Stimulated activated CD8-positive, alpha-beta memory T cell treated with anti-CD3 and anti-CD28 coated beads, Interleukin-7, amount 100 ng/mL, for 48 hours (primary cell): ENCODE measurements at regions not wholly inside any gene's neighbourhood (a gene's known extent, or its start where the extent isn't known, plus 50 kb on each side); places are given as distances from the start of the nearest gene placed in this dataset.
"Not testable (repeated sequence)": the region's sequence is repeated elsewhere in the genome, so short reads cannot be mapped to it uniquely, and the experiment has no call there.

Experiments used
- DNase-seq, 2 donors: peaks; one replicate each; pipeline ENCODE4 v3.0.0-alpha.2; 2020; ENCODE audit warnings: low read depth in 1 of 2; ENCODE audit errors: extremely low read depth in 1 of 2

DNA sequence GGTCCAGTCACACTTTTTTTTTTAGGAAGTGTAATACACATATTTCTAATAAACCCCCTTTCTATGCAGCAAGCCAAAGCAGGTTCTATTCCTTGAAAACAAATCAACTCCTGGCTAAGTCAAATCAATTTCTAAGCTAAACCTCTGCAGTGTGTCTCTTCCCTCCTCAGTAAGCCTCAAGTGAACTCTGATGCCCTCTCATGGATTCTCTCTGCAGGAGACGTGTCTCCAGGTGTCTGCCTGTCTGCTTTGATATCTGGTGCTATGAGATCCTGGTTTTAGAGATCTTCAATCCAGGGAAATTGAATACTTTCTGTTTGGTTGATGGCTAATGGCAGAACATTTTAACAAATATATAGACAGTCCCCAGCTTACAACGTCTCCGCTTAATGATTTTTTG is 791.7 kb downstream of the AACS start:
- DNase-seq: no peak

DNA sequence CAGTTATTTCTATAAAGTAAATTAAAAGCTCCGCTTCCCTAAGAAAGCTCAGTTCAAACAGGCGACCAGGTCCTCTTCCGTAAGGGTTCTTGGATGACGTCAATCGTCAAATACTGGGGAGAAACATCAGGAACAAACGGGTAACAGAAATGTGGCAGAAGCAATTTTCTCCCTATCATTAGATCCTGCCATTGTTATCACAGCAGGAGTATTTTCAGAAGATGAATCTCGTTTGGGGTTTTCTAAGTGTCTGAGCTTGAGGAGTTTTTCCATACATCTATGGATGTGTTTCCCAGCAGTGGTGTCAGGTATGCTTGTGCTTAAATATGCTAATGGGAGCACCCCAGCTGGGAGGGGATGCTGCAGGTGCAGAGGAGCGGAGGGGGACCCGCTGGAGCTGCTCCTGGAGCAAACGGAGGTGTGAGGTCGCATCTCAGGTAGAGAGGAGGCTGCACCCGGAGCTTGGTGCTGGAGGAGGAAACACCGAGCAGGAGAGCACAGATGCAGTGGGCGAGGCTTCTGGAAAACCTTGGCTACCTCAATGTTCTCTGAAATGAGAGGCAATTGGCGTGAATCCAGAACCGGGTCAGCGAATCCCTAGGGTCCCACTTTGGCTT is 795.5 kb downstream of the AACS start:
- no peak for DNase-seq

DNA sequence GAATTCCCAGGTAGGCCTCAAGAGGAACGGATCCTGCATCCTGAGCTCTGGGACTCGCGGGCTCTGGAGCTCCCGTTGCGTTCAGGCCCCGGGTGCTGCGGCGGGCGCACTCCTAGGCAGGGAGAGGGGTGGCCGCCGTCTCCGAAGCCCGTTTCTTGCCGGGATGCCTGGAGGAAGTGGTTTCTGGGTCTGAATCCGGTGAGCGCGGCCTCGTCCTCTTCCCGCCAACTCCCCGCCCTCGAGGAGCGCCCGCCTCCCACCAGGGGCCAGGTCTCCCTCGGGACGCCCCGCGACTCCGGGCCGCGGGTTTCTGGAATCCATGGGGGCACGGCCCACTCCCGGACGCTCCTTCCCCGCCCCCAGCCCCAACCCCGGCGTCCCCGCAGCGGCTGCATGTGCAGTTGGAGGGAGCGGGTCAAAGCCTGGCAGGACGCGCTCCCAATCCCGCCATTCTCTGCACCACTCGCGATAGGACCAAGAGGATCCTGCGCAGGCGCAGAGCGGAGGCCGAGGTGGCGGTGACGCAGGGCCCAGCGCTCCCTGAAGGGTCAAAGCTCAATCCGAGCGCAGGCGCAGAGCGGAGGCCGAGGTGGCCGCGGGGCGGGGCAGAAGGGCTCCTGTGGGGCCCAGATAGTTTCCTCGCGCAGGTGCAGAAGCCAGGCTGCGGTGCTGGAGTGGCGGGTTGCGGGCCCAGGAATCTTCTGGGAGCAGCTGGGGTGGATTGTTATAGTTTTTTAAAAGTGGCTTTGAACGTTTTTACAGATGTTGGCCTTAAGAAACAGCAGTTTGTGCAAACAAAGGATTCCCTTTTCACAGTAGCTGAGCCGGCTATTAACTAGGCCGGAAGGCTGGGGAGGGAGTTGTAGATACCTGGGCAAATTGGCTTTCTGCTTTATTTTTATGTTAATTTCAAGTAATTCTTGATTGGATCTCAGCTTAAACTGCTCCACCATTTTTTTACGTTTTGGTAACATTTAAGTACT is 796.4 kb downstream of the AACS start:
- DNase-seq: no peak

DNA sequence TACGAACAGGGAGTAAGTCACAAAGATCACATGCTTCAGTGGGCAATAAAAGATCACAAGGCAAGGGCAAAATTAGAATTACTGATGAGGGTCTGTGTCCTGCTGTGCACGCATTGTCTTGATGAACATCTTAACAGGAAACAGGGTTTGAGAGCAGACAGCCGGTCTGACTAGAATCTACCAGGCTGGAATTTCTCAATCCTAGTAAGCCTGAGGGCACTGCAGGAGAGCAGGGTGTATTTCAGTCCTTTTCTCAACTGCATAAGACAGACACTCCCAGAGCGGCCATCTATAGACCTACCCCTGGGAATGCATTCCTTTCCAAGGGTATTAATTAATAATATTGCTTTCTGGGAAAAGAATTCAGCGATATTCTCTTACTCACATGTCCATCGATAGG is 800.0 kb downstream of the AACS start:
- not testable (repeated sequence) for DNase-seq

DNA sequence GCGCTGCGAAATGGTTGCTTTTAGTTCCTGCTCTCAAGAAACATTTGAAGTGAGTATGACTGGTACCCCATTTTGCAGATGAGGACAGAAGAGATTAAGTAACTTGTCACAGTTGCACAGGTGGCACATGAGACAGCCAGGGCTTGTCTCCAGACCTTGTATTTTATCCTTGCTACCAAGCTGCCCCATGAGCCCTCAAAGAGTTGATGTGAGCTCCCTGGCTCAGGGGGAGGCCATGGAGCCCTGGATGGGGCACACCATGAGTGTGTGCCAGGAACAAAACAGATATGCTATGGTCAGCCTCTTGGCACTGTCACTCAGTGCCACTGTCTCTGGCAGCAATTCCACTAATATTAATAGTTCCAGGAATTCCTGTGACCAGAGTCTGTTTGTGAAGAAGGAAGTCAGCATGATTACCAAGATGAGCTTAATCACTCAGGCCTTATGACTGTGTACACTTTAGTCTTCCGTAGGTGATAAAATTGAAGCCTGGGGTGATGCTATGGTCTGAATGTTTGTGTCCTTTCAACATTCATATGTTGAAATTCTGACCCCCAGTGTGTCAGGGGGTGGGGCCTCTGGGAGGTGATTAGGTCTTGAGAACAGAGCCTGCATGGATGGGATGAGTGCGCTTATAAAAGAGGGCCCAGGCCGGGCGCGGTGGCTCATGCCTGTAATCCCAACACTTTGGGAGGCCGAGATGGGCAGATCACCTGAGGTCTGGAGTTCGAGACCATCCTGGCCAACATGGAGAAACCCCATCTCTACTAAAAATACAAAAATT is 806.8 kb downstream of the AACS start:
- DNase-seq: no peak

DNA sequence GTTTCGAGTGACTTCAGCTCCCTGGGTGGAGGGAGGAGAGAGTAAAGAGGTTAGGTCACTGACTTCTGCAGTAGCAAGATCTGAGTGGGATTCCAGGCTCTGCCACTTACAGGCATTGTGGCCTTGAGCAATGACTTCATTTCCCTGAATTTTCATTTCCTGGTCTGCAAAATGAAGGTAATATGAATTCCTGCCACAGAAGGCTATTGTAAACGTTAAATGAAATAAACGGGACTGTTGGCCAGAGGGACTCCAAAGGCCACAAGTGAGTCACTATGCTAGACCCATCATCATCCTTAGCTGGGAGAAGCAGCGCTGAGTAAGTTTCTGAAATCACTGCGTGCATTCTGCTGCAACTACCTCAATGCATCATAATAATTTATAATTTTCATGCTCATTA is 807.8 kb downstream of the AACS start:
- DNase-seq: no peak

DNA sequence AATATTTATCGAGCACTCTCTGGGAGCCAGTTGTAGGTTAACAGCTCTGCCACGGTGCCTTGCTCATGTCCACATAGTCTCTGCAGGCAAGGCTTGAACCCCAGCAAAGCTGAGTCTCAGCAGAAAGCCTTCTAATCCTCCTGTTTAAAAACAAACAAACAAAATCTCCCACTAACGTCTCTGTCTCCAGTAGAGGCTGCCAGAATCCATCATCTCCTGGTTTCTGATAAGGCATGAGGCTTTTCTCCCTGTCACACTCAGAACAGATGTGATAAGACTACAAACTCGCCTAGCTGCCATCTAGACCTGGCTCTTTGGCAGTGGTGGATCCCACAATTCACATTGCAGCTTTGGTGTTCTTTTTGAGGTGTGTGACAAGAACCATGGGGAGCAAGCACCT is 813.2 kb downstream of the AACS start:
- DNase-seq: no peak

DNA sequence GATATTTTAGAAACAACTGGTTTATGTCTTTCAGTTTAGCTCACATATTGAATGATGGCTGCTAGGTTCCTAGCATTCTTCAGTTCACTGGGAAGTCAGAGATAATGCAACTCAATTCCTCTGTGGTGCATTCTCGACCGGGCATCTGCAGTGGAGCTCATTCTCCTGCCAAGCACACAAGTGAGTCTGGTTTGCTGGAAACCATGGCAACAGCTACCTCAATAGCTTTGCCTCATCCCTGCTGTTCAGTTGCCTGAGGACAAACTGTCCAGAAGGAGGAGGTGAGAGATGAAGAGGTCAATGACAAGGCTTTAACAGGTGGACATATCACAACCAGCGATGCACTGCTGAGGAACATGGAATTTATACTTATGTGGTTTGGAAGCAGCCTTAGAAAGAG is 816.9 kb downstream of the AACS start:
- no peak for DNase-seq

DNA sequence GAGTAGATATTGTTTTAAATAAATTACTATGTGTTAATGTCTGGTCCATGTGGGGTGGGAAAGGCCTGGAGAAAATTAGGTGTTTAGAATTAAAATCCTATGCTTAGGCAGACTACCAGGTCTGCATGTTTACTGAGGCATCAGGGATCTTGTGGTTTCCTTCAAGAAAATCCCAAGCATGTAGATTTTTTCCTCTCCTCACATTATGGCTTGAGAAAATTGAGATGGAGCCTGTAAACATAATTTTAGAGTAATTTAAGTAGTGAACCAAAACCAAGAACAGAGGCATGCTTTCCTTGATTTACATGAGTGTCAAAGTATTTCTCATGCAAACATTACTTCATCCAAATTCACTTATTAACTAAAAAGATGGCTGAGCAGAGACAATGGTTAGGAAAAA is 823.7 kb downstream of the AACS start:
- no peak for DNase-seq

DNA sequence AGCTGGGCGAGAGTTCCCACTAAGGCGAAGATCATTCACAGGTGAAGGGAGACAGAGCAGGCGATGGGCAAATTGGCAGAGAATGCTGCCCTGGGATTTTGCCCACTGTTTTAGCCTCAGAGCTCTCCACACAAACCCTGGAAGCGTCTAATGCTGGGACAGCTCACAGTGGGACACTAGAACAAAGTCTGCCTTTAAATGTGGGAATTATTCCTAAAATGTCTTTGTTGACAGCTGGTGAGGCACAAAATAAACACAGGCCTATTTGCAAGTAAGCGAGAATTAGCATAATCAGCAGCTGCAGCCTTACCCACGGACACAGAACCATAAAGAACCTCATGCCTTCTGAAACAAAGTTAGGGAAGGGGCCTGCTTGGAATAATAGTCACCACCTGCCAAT is 824.5 kb downstream of the AACS start:
- DNase-seq: no peak

DNA sequence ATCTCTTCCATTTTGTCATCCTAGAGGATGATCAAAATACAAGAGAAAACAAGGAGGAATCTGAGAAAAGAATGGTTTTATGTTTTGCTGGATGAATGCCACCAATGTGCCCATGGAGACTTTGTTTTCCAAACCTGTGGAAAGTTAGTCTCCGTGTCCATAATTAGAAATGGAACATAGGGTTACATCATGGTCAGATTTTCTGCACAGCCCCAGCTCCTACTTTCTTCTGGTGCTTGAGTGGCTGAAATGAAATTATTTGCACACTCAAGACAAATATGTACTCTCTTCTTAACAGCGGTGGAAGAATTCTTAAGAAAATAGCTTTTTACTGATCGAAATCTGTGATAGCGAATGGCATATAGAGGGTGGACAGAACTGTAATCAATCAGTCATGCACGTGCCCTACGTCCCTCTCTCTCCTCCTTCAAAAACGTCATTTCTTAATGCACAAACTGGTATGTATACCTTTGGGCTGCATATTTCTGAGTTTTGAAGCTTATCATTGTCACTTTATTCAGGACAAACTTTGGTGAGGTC is 825.2 kb downstream of the AACS start:
- DNase-seq: no peak

DNA sequence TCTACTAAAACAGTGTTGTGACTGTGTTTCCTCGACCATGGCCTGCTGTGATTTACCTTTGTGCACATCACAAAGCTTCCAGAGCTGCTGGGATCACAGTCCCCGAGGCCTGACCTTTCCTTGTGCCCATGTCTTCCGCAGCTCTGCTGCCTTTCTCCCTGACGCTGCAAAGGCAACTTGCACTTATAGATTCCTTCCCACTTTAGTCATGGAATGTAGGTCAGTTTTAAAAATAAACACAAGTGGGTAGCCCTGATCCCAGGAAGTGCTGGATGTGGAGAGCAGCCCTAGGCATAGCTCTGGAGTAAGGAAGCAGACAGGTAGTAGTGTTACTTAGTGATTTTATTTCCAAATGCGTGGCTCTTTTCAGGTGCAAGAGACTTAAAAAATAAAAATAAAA is 825.7 kb downstream of the AACS start:
- DNase-seq: no peak

DNA sequence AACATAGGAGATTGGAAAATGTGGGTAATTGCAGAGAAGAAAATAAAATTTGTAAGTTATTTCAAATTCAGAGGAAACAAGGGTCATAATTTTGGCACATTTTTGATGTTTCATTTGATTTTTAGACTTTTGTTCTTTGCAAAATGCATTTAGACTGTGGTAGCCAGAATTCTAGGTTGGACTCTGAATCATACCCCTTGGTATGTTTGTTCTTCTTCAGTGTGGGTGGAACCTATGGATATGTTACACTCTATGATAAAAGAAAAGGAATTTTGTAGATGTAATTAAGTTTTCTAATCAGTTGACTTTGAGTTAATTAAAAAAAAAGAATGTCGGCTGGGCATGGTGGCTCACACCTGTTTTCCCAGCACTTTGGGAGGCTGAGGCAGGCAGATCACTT is 827.0 kb downstream of the AACS start:
- DNase-seq: no peak

DNA sequence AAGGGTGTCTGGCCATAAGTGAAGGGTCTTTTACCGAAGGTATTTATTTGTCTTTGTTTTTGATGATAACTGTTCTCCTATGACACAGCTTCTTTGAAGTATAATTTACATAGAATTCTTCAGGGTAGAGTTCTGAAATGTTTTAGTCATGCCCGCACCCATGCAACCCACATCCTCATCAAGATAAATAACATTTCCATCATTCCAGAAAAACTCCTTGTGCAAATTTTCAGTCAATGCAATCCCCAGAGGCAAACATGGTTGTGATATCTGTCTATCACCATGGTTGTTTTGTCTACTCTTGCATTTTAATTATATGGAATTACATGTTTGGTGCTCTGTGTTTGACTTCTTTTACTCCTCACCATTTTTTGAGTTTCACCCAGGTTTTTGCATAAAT is 837.8 kb downstream of the AACS start:
- no peak for DNase-seq

DNA sequence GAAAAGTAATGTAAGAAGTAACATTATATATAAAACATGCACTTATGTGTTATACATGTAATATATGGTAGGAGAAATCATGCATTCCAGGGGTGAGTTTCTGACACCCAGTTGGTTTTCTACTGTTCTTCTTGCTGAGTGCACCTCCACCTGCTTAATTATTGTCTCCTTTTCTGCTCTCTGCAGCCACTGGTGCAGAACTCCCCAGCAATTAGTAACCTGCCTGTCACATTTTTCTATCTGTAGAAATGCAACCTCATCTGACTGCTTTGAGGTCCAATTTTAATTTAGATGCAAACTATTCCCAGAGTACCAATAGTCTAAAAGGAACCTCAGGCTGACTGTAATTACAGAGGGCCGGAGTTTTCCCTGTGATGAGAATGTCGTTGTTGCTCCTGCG is 842.1 kb downstream of the AACS start:
- DNase-seq: no peak

DNA sequence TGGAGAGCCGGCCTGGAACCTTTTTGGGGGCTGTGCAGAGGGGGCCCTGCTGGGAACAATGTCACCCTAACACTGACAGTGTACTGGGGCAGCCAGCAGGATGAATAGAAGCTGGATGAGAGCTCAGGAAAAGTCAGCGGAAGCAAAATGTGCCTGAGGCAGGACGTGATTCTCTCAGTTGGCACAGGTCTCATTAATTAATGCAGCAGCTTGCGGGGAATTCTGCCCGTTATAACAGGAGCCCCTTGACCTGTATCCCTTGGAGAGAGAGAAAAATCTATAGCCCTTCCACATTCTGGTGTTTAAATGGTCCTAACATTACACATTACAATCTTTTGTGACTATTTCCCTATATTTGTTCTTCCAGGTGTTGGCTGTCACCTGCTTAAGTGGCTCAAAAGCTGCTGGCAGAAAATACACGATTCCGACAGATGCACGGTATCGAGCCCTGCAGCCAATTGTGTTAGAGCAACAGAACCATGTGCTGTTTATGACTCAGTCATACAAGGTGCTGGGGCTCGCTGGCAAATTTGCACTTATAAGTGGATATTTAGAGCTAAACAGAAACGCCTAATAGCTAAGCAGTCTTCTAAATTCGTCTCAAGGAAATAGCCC is 854.7 kb downstream of the AACS start:
- DNase-seq: no peak

DNA sequence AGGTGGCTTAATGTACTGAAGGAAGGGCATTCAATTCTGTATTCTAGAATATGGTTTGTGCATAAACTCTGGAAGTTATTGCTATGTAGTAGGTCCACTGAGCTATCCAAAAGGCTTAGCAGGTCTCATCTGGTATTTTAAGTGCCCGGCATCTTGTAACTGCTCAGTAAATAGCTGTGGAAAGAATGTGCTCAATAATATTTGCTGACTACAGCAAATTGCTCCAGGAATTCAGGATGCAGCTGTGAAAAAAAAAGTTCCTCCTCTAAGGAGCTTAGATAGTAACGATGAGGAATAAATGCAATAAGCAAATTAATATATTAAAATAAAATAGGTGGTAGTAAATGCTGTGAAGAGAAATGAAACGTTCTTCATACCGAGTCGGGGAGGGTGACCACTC is 857.1 kb downstream of the AACS start:
- DNase-seq: no peak

DNA sequence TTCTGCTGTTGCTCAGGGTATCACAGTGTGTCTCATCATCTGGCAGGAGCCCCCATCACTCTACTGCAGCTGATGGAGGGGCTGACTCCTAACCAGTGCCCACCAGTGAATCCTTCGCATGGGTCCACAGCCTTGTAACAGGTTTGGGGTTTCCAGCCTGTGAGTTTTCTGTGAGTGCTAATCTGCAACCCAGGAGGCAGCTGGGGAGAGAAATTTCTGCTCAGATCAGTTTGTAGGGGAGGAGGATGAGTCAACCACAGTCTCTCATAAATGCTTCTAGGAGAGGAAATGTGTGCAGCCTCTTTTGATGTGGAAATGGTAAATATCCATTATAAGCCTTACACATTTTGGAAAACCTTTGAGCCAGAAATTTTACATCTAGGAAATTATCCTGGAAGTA is 871.3 kb downstream of the AACS start:
- DNase-seq: no peak

DNA sequence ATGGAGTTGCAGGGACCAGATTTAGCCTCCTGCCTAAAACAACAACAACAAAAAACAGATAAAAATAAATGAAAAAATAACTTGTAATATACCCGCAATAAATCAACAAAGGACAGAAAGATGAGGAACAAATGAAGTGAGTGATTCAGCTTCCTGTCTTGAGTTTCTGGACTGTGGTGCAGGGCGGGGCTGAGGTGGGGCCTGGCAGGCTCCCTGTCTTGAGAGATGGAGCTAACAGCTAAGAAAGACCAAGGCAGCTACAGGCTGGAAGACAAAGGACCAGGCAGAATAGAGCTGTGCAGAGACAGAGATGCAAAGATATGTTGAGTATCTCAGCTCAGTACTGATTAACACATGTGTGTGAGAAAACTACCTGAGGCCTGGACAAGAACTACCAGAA is 879.2 kb downstream of the AACS start:
- DNase-seq: no peak

DNA sequence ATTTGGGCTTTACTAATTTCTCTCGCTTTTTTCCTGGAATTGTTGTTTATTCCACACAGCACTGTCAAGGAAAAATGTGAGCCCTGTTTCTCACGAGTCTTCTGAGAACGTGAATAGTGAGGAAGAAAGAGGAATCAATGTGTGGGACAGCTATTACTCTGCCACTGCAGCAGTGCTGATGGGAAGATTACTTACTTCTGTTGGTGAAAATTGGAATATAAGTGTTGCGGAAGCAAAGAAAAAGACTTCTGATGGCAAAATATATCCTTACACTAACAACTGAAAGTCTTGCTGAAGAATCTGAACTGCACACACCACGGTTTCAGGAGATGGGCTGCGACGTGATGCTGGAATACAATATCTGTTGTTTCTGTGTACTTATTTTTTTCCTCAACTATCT is 884.2 kb downstream of the AACS start:
- no peak for DNase-seq

DNA sequence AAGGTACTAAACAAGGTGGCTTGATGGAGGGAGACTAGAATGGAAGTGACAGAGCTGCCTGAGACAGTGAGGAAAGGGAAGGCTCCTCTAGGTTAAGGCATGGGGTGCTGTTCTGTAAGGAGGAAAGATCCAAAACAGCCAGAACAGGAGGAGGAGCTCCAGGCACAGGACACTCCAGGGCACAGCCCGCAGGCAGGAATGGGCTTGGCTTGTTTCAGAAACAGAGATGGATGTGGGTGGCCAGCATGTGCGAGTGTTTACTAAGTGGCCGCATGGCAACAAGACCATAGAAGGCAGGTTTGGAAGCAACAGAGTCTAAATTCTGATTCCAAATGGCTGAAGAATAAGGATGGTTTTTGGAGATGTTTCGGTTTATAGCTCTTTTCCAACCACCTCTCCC is 889.1 kb downstream of the AACS start:
- no peak for DNase-seq
